PC-9 (cell line): ENCODE measurements at regions not wholly inside any gene's neighbourhood (a gene's known extent, or its start where the extent isn't known, plus 50 kb on each side); places are given as distances from the start of the nearest gene placed in this dataset.

ENCODE experiments used
- CTCF ChIP-seq: fragments of 200-600 bp; sonication (generic); conservative IDR thresholded peaks from 2 replicates; pipeline ENCODE4 v1.6.1; 2017; ENCODE audit warnings: mixed run types, antibody characterized with exemption, mild to moderate bottlenecking, moderate library complexity
- EZH2 ChIP-seq: fragments of 200-600 bp; sonication (generic); IDR thresholded peaks from 2 replicates; pipeline ENCODE4 v1.8.0; 2017; ENCODE audit warnings: antibody characterized with exemption, low read depth

GRCh38 chr5:58199087-58199486, 260.8 kb downstream of the PLK2 start:
- no peak for TF ChIP-seq EZH2
- TF ChIP-seq CTCF, result no peak
